Activated T-helper 1 cell treated with Interleukin-2 at 50 U/mL for 16 hours (primary cell): ENCODE measurements at regions not wholly inside any gene's neighbourhood (a gene's known extent, or its start where the extent isn't known, plus 50 kb on each side); places are given as distances from the start of the nearest gene placed in this dataset.
"Not testable (repeated sequence)": the region's sequence is repeated elsewhere in the genome, so short reads cannot be mapped to it uniquely, and the experiment has no call there.

Source experiments
- DNase-seq: peaks from one replicate; pipeline ENCODE4 v3.0.0-alpha.2; 2020; ENCODE audit warnings: low read depth

- DNase-seq: no peak
These were observed 677.4 kb upstream of the TMEM132C start for GRCh38 chr12:127589541-127589940.

GRCh38 chr12:127590868-127591267 lies 676.1 kb upstream of the TMEM132C start:
- no peak for DNase-seq

- no peak for DNase-seq
These were observed 674.7 kb upstream of the TMEM132C start for GRCh38 chr12:127592245-127592644.

GRCh38 chr12:127594351-127594970 lies 672.5 kb upstream of the TMEM132C start:
- no peak for DNase-seq

GRCh38 chr12:127595506-127595905 lies 671.5 kb upstream of the TMEM132C start:
- DNase-seq: no peak

GRCh38 chr12:127596891-127597290 lies 670.1 kb upstream of the TMEM132C start:
- no peak for DNase-seq

- DNase-seq: no peak
These were observed 667.5 kb upstream of the TMEM132C start for GRCh38 chr12:127599436-127599835.

- no peak for DNase-seq
These were observed 666.8 kb upstream of the TMEM132C start for GRCh38 chr12:127600211-127600610.

- DNase-seq: no peak
These were observed 660.4 kb upstream of the TMEM132C start for GRCh38 chr12:127606476-127607015.

GRCh38 chr12:127607146-127607725 lies 659.7 kb upstream of the TMEM132C start:
- DNase-seq: no peak

GRCh38 chr12:127608359-127608758 lies 658.6 kb upstream of the TMEM132C start:
- not testable (repeated sequence) for DNase-seq

- DNase-seq: no peak
These were observed 653.9 kb upstream of the TMEM132C start for GRCh38 chr12:127613056-127613455.

GRCh38 chr12:127619869-127620734 lies 646.9 kb upstream of the TMEM132C start:
- no peak for DNase-seq

GRCh38 chr12:127620735-127621355 lies 646.1 kb upstream of the TMEM132C start:
- no peak for DNase-seq

- DNase-seq: no peak
These were observed 645.6 kb upstream of the TMEM132C start for GRCh38 chr12:127621366-127621765.

GRCh38 chr12:127623362-127623761 lies 643.6 kb upstream of the TMEM132C start:
- no peak for DNase-seq

- no peak for DNase-seq
These were observed 641.7 kb upstream of the TMEM132C start for GRCh38 chr12:127625176-127625771.

- no peak for DNase-seq
These were observed 638.3 kb upstream of the TMEM132C start for GRCh38 chr12:127628645-127629044.

GRCh38 chr12:127629066-127629820 lies 637.7 kb upstream of the TMEM132C start:
- no peak for DNase-seq

GRCh38 chr12:127632461-127632860 lies 634.5 kb upstream of the TMEM132C start:
- DNase-seq: no peak

GRCh38 chr12:127635838-127636237 lies 631.1 kb upstream of the TMEM132C start:
- DNase-seq: no peak
